Uterus (tissue), 2 donors: ENCODE measurements at regions not wholly inside any gene's neighbourhood (a gene's known extent, or its start where the extent isn't known, plus 50 kb on each side); places are given as distances from the start of the nearest gene placed in this dataset.

Experiments used
- CTCF ChIP-seq, 4 experiments: fragments of 200-600 bp in 2 of 4; fragments of 450-650 bp in 2 of 4; sonication (generic) in 2 of 4; IDR thresholded peaks; one replicate each; pipeline ENCODE4 v1.5.1; 2016 to 2019; ENCODE audit warnings: antibody characterized with exemption in 4 of 4, mild to moderate bottlenecking in 2 of 4, moderate library complexity in 1 of 4
- POLR2A ChIP-seq, 2 donors: fragments of 450-650 bp; IDR thresholded peaks; one replicate each; pipeline ENCODE4 v1.6.1; 2016; ENCODE audit warnings: antibody characterized with exemption in 2 of 2, mild to moderate bottlenecking in 1 of 2, moderate library complexity in 1 of 2

DNA sequence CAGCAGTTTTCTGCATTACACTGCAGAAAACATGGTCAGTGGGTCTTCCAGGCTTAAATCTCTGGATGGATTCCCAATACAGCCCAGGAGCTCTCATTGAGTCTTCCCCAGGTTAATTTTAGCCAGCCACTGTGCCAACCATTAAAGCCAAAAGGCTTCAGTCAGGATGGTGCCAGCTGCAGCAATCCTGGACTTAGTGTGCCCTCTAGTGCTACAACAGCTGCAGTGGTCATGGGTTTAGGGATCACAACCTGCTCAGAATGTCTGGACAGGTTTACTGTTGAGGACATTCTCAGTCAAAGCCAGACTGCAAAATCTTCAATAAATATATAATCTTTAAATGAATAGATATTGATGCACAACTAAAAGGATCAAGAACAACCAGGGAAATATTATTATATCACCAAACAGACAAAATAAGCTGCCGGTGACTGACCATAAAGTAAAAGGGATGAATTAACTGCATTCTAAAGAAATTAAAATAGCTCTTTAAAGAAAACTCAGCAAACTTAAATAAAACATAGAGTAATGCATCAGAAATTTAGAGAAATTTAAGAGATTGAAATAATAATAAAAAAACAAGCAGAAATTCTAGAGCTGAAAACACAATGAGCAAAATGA, 639.9 kb downstream of the SPOCK3 start:
- TF ChIP-seq CTCF (IDR thresholded peaks at IDR 0.05) (no peak), POLR2A (IDR thresholded peaks at IDR 0.05) (no peak)
